Breast epithelium (tissue), 3 donors: ENCODE measurements at regions not wholly inside any gene's neighbourhood (a gene's known extent, or its start where the extent isn't known, plus 50 kb on each side); places are given as distances from the start of the nearest gene placed in this dataset.

ENCODE experiments used
- POLR2A ChIP-seq: fragments of 450-650 bp; IDR thresholded peaks from one replicate; pipeline ENCODE4 v1.6.1; 2016; ENCODE audit warnings: antibody characterized with exemption, mild to moderate bottlenecking, moderate library complexity
- POLR2AphosphoS5 ChIP-seq, 3 donors: sonication (generic); formaldehyde crosslinking; IDR thresholded peaks; one replicate each; pipeline ENCODE4 v1.6.1; 2017; ENCODE audit warnings: antibody characterized with exemption in 3 of 3
- TF ChIP-seq, protein P1 (sequence below), 3 donors: fragments of 450-650 bp; IDR thresholded peaks; one replicate each; pipeline ENCODE4 v1.5.1; 2016 to 2017; ENCODE audit warnings: antibody characterized with exemption in 3 of 3, mild to moderate bottlenecking in 3 of 3, moderate library complexity in 3 of 3

GRCh38 chr2:144130551-144130950, 389.4 kb downstream of the ZEB2 start:
- TF ChIP-seq POLR2AphosphoS5 (IDR thresholded peaks at IDR 0.05) = no peak
- TF ChIP-seq POLR2A = no peak
- TF ChIP-seq, protein P1, sequence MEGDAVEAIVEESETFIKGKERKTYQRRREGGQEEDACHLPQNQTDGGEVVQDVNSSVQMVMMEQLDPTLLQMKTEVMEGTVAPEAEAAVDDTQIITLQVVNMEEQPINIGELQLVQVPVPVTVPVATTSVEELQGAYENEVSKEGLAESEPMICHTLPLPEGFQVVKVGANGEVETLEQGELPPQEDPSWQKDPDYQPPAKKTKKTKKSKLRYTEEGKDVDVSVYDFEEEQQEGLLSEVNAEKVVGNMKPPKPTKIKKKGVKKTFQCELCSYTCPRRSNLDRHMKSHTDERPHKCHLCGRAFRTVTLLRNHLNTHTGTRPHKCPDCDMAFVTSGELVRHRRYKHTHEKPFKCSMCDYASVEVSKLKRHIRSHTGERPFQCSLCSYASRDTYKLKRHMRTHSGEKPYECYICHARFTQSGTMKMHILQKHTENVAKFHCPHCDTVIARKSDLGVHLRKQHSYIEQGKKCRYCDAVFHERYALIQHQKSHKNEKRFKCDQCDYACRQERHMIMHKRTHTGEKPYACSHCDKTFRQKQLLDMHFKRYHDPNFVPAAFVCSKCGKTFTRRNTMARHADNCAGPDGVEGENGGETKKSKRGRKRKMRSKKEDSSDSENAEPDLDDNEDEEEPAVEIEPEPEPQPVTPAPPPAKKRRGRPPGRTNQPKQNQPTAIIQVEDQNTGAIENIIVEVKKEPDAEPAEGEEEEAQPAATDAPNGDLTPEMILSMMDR (IDR thresholded peaks at IDR 0.05) = no peak
